GM13976 (cell line): ENCODE measurements at regions not wholly inside any gene's neighbourhood (a gene's known extent, or its start where the extent isn't known, plus 50 kb on each side); places are given as distances from the start of the nearest gene placed in this dataset.

ENCODE experiments used
- DNase-seq: peaks from one replicate; pipeline ENCODE4 v3.0.0; 2012; ENCODE audit warnings: low spot score
- in situ Hi-C: fragments of 300-500 bp; cut with MboI; formaldehyde crosslinking; loops from one replicate; pipeline ENCODE4 v1.12.0; 2022; ENCODE audit warnings: low sequenced_read_pairs, mixed read lengths, inconsistent platforms; ENCODE audit not compliant: unreplicated experiment
- TF ChIP-seq, protein P1 (sequence below): IDR thresholded peaks from 2 replicates; pipeline ENCODE4 v1.5.1; 2012; ENCODE audit warnings: borderline replicate concordance, mild to moderate bottlenecking; ENCODE audit not compliant: insufficient read depth; ENCODE audit errors: extremely low read depth, missing control alignments, control extremely low read depth

DNA sequence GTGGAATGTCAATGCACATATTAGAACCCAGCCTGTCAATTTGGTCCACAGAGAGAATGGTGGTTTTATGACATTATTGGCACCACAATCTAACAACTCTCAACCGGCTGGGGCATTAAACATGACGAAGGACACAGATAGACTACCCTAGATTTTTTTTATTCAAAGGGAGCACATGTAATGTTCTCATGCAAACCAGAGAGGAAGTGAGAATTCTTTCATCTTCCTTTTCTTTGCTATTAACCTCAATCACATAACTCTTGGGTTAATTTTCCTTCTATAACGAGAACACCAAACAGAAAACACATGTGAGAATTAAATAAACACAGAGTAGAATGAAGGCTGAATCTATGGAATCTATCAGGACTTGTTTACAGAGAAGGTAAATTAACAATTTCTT is 94.9 kb upstream of the TNC start:
- DNase-seq: no peak
- in situ Hi-C loops: no loop called here
- TF ChIP-seq, protein P1, sequence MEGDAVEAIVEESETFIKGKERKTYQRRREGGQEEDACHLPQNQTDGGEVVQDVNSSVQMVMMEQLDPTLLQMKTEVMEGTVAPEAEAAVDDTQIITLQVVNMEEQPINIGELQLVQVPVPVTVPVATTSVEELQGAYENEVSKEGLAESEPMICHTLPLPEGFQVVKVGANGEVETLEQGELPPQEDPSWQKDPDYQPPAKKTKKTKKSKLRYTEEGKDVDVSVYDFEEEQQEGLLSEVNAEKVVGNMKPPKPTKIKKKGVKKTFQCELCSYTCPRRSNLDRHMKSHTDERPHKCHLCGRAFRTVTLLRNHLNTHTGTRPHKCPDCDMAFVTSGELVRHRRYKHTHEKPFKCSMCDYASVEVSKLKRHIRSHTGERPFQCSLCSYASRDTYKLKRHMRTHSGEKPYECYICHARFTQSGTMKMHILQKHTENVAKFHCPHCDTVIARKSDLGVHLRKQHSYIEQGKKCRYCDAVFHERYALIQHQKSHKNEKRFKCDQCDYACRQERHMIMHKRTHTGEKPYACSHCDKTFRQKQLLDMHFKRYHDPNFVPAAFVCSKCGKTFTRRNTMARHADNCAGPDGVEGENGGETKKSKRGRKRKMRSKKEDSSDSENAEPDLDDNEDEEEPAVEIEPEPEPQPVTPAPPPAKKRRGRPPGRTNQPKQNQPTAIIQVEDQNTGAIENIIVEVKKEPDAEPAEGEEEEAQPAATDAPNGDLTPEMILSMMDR: no peak

DNA sequence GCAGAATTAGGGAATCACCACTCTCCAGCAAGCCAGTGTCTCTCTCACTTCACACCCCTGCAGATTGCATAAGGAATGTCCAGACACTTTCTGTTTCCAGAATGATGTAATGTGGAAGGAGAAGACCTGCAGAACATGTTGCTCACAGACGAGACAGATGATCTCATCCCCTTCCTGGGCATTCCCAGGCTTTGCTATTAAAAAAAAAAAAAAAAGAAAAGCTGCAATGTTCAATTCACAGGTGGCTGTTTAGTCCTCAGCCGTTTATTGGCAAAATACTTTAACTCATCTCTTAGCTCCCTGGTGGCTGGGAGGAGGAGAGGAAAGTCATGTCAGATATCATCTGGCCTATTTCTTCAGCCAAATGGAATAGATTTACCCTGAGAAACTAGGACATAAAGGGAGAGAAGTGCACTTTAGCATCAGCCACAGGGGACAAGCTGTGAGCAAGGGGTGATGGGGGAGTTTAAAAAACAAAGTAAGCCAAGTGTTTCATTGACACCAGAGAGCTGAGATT is 95.9 kb upstream of the TNC start:
- DNase-seq: no peak
- in situ Hi-C loops: no loop called here

DNA sequence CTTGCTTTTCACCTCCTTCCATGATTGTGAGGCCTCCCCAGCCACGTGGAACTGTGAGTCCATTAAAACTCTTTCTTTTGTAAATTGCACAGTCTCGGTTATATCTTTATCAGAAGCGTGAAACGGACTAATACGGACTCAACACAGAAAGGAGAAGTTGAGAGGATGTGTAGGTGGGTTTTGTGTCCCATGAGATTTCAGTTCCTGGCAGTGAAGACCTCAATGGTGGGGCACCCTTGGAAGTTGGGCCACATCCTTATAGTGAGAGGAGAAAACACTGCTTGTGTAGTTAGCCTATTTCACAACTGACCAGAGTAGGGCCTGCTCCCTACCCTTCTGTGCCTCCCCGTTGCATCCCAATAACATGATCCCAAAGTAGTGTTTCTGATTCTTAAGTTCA is 98.9 kb upstream of the TNC start:
- in situ Hi-C loops: no loop called here
- DNase-seq: no peak
- TF ChIP-seq, protein P1: no peak

More for the DNA sequence above, 95.9 kb upstream of the TNC start:
- TF ChIP-seq, protein P1: no peak

DNA sequence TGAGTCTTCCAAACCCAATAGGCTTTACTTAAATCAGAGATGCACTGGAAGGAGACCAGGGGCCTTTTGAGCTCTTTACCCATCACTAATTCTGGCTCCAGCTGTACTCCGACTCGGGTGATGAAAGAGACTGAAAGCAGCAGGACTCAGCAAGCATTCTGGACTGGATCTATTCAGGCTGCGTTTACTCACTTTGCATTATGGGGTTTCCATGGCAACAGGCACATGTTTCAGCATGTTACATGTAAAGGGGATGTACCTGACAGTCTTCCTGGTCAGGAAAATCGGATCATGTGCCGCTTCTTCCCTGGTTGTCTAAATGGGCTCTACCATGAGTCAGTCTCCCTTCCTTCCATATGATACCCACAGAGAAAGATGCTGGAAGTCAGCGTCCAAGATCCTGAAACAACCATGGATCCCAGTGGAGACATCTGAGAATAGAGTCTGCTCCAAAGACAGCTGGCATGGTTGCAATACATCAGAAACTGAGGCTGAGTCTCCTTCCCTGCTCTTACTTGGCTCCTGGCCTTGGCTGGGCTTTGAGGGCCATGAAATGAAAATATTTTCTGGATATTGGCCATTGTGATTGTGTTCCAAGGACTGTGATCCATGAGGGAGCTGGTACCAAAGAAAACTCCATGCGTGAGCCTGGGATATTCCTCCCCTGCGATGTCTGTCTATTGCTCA is 102.5 kb upstream of the TNC start:
- in situ Hi-C loops: no loop called here
- TF ChIP-seq, protein P1: no peak
- no peak for DNase-seq

DNA sequence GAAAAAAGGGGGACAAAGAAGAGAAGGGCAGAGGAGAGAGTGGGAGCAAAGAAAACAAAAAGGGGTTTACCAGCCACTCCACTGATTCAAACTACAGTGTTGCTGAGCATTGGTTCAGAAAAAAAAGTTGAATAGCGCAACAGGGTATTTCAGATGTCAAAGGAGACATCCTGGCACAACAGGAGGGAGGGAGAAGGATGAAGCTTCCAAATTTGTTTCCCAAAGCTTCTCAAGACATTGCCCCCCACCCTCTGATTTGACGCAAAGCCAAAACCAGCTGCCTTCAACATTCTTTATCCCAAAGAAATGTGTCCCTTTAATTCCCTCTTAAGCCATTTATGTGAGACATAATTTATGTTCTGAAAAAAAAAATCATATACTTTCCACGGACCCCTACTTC is 105.5 kb upstream of the TNC start:
- no peak for DNase-seq
- TF ChIP-seq, protein P1: no peak
- in situ Hi-C loops: no loop called here

DNA sequence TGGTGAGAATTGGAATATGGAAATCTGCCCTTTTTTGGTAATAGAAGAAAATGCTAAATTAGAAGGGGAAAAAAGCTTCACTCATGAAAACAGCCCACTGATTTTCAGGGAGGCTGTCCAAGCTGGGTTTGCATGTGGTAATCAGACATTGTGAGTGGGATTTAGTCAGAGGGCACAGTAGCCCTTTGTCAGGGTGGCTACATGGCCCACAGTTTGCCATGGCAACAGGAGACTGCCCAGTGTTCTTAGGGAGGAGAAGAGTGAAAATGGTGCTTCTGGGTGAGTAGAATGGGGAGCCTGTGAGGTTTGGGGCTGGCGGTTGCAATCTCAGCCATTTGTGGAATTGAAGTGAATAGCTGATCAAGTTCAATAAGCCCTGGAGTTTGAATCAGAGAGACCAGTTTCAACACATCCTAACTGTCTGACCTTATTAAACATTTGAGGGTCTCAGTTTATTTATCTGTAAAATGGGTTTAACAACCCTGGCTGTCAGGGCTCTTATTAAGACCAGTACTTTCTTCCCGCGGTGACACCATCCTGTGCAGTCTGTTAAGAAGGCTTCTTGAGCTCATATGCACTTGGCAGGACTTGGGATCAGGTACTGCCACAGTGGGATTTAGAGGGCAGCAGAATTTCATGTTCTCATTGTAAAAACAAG is 107.6 kb upstream of the TNC start:
- in situ Hi-C loops: no loop called here
- DNase-seq: no peak
- TF ChIP-seq, protein P1: no peak

DNA sequence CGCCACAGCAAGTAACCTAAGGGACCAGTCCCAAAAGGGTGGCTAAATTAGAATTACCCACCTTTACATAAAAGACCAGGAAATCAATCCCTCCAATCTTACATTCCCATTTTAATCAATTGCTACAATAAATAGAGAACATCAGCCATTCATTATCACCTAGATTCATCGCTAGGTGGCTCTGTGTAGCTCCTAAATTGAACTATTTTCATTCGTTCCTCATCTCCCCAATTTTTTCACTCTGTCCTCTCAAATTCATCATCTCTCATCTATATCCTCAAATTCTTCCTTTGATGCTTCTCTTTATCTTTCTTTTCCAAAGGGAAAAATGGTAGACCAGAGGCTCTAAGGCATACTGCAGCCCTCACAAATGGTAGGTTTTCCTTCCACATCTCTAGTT is 108.2 kb upstream of the TNC start:
- TF ChIP-seq, protein P1: no peak
- no peak for DNase-seq
- in situ Hi-C loops: no loop called here
